ENCODE measurements at regions not wholly inside any gene's neighbourhood (a gene's known extent, or its start where the extent isn't known, plus 50 kb on each side); places are given as distances from the start of the nearest gene placed in this dataset.
A peak's percentile ranks its signal among the peaks of the same experiment; 100 is the strongest.
"Not testable (repeated sequence)": the region's sequence is repeated elsewhere in the genome, so short reads cannot be mapped to it uniquely, and the experiment has no call there.

- DNase-seq: not testable (repeated sequence)
Measured at GRCh38 chr21:13907385-13907784, 297.8 kb downstream of the POTED start.

- DNase-seq: not testable (repeated sequence)
Measured at GRCh38 chr21:13896596-13897247, 287.1 kb downstream of the POTED start.

DNA sequence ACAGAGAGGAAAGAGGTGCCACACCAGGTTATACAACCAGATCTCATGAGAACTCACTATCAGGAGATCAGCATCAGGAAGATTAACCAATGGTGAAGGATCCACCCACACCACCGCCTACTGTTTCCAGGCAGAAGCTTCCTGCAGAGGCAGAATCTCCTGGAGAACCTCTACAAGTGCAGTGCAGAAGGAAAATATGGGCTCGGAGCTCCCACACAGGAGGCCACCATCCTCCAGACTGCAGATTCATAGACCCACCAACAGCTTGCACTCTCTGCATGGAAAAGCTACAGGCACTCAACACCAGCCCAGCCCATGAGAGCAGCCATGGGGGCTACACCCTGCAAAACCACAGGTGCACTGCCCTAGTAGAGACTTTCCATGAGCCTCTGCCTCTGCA, 284.0 kb downstream of the POTED start:
- DNase-seq: not testable (repeated sequence)

GRCh38 chr21:13893025-13893424, 283.4 kb downstream of the POTED start:
- DNase-seq: not testable (repeated sequence)

GRCh38 chr21:13892146-13892751, 282.7 kb downstream of the POTED start:
- not testable (repeated sequence) for DNase-seq

GRCh38 chr21:13889176-13889575, 279.6 kb downstream of the POTED start:
- DNase-seq: not testable (repeated sequence)

- DNase-seq: not testable (repeated sequence)
Measured at GRCh38 chr21:13883641-13884395, 274.2 kb downstream of the POTED start.

- DNase-seq: not testable (repeated sequence)
Measured at GRCh38 chr21:13877503-13877902, 267.9 kb downstream of the POTED start.

GRCh38 chr21:13876999-13877398, 267.4 kb downstream of the POTED start:
- not testable (repeated sequence) for DNase-seq

DNA sequence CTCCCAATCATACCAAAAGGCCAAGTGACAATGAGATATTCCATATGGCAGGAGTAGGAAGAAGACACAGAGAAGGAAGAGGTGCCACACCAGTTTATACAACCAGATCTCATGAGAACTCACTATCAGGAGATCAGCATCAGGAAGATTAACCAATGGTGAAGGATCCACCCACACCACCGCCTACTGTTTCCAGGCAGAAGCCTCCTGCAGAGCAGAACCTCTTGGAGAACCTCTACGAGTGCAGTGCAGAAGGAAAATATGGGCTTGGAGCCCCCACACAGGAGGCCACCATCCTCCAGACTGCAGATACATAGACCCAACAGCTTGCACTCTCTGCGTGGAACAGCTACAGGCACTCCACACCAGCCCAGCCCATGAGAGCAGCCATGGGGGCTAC, 264.4 kb downstream of the POTED start:
- DNase-seq: not testable (repeated sequence)

- DNase-seq: no peak
Measured at GRCh38 chr21:13854638-13855037, 245.1 kb downstream of the POTED start.

DNA sequence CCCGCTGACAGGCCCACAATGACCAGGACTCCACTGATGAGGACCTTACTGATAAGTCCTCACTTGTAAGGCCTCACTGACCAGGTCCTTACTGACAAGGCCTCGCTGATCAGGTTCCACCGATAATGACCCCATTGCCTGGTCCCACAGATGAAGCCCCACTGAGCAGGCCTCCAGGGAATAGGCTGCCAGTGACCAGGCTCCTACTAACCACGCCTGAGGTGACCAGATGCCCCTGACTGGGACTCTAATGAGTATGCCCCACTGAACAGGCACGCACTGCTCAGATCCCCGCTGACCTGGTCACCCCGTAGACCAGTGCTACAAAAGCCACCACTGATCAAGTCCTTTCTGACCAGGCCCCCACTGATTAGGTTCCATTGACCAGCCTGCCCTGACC, 241.2 kb downstream of the POTED start:
- not testable (repeated sequence) for DNase-seq

DNA sequence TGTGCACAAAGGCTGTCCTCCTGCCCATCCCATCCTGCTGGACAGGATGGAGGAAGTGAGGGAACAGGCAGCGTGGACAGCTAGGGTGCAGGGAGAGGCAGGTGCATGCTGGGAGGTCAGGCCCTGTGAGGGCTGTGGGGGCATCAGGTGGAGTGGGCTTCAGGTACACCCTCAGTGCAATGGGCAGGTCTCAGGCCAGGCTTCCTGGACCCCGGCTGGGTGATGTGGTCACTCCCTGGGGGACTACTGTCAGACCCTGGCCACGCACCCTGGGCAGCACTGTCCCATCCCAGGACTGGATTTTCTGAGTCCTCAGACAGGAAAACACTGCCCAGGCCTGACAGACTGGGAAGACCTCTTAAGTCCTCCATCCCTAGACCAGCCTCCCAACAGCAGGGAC, 239.9 kb downstream of the POTED start:
- DNase-seq: not testable (repeated sequence)

DNA sequence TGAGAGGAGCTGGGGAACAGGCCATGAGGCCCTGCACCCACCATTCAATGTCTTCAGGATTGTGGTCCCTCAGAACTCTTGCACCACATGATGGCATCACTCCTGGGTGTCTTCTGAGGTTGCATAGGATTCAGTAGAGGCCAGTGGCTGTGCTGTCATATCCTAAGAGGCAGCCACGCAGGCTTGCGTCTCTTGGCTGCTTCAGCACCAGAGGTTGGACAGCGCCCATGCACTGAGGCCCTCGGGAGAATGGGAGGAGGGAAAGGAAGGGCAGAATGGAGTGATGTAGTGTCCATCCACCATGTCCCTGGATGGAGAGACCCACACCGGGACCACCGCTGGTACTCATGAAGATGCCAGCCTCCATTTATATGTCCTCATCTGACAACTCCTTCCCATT, 237.1 kb downstream of the POTED start:
- peak; percentile 24 for DNase-seq

GRCh38 chr21:13844574-13844973, 235.0 kb downstream of the POTED start:
- DNase-seq: not testable (repeated sequence)

- not testable (repeated sequence) for DNase-seq
Measured at GRCh38 chr21:13843081-13843480, 233.5 kb downstream of the POTED start.

DNA sequence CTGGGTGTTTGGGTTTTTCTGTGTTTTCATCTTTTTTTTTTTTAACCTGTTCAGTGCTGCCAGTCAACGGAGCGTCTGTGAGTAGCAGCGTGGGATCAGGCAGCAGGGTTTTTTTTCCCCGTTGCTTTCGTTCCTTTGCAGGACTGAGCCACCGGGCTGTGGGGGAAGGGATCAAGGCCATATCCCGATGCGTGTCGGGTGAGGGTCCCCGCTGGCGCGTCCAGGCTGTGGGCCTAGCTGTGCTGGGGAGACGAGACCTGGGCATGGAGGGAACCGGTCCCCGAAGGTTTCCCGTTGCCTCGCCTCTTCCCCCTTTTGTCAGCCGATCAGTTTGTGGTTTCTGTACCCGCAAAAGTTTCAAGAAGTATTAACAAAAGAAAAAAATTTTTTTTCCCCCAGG, 218.1 kb downstream of the POTED start:
- DNase-seq: not testable (repeated sequence)

GRCh38 chr21:13827201-13827600, 217.6 kb downstream of the POTED start:
- no peak for DNase-seq

DNA sequence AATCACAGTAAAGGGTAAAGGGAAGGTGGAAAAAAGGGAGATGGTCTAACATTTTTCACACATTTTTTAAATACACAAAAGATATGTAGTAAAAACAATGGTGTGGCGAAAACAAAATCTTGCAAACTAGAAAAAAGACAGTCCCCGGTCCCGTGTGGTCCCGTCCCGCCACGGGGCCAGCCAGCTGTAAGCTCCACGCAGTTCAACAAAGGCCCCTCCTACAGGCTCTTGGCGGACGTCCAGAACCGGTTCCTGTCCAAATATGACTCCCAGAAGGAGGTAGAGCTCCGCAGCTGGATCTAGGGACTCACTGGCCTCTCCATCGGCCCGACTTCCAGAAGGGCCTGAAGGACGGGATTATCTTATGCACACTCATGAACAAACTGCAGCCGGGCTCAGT, 216.9 kb downstream of the POTED start:
- DNase-seq: not testable (repeated sequence)

- DNase-seq: not testable (repeated sequence)
Measured at GRCh38 chr21:13825218-13825778, 215.7 kb downstream of the POTED start.

GRCh38 chr21:13820286-13820685, 210.7 kb downstream of the POTED start:
- DNase-seq: not testable (repeated sequence)

- DNase-seq: not testable (repeated sequence)
Measured at GRCh38 chr21:13812191-13812590, 202.6 kb downstream of the POTED start.

- not testable (repeated sequence) for DNase-seq
Measured at GRCh38 chr21:13810559-13810958, 201.0 kb downstream of the POTED start.

Data from stimulated activated CD8-positive, alpha-beta memory T cell treated with anti-CD3 and anti-CD28 coated beads, Interleukin-4, amount 100 ng/mL, for 48 hours (primary cell).